ENCODE measurements at regions not wholly inside any gene's neighbourhood (a gene's known extent, or its start where the extent isn't known, plus 50 kb on each side); places are given as distances from the start of the nearest gene placed in this dataset.

GRCh38 chr20:10769700-10770099, 95.9 kb upstream of the JAG1 start:
- Histone ChIP-seq H3K9me3 (ENCODE audit: control insufficient read depth, low read length) (no peaks in the 10 kb centered on the region), H2AFZ (ENCODE audit: low read depth, low read length) (no peak overlapping the region), H3K23ac (ENCODE audit: low read length in 2 of 2) (no peak overlapping the region), H3K36me3 (ENCODE audit: control insufficient read depth in 1 of 2, insufficient read depth in 2 of 2, low read depth in 1 of 2, low read length in 2 of 2) (no peaks in the 10 kb centered on the region), H4K91ac (ENCODE audit: low read length) (no peak overlapping the region), H3K18ac (ENCODE audit: low read depth in 1 of 2, low read length in 2 of 2) (no peak overlapping the region), H2BK12ac (ENCODE audit: low read length in 2 of 2) (no peak overlapping the region), H3K4me2 (ENCODE audit: low read length, poor library complexity, severe bottlenecking) (no peak overlapping the region), H3K14ac (ENCODE audit: low read length in 2 of 2) (no peak overlapping the region), H3K27me3 (ENCODE audit: control insufficient read depth in 1 of 2, insufficient read depth in 1 of 2, low read length in 2 of 2) (no peaks in the 10 kb centered on the region), H3K79me1 (replicated peaks; ENCODE audit: low read length, poor library complexity, severe bottlenecking) (no peaks in the 10 kb centered on the region), H3K9ac (ENCODE audit: low read length) (no peak overlapping the region), H3K4ac (ENCODE audit: low read depth in 1 of 2, low read length in 2 of 2) (no peak overlapping the region), H3K27ac (ENCODE audit: low read length, poor library complexity, severe bottlenecking) (no peak overlapping the region), H2BK120ac (ENCODE audit: low read depth, low read length) (no peak overlapping the region), H2BK5ac (ENCODE audit: low read depth, low read length, poor library complexity, severe bottlenecking) (no peak overlapping the region), H2AK5ac (ENCODE audit: low read length, severe bottlenecking) (no peak overlapping the region), H3K4me3 (ENCODE audit: insufficient read depth in 1 of 2, low read depth in 1 of 2, low read length in 2 of 2) (no peak overlapping the region), H3K4me1 (ENCODE audit: control insufficient read depth, insufficient read depth, low read depth, low read length) (no peaks in the 10 kb centered on the region), H2BK15ac (ENCODE audit: low read depth, poor library complexity, severe bottlenecking) (no peak overlapping the region), H4K8ac (ENCODE audit: low read length) (no peak overlapping the region)
- WGBS = 22% methylated on average over 2 of the region's 2 CpGs
- no peak for DNase-seq

GRCh38 chr20:10770753-10771152, 97.0 kb upstream of the JAG1 start:
- Histone ChIP-seq H3K4me1 (ENCODE audit: control insufficient read depth, insufficient read depth, low read depth, low read length) (no peaks in the 10 kb centered on the region), H3K36me3 (ENCODE audit: control insufficient read depth in 1 of 2, insufficient read depth in 2 of 2, low read depth in 1 of 2, low read length in 2 of 2) (no peaks in the 10 kb centered on the region)

GRCh38 chr20:10771435-10772140, 97.8 kb upstream of the JAG1 start:
- no peak overlapping the region for H2BK5ac ChIP-seq (ENCODE audit: low read depth, low read length, poor library complexity, severe bottlenecking)
- H3K4me2 ChIP-seq (ENCODE audit: low read length, poor library complexity, severe bottlenecking) = no peak overlapping the region
- no peak overlapping the region for H3K14ac ChIP-seq (ENCODE audit: low read length in 2 of 2)
- no peak overlapping the region for H2AFZ ChIP-seq (ENCODE audit: low read depth, low read length)
- no peaks in the 10 kb centered on the region for H3K9me3 ChIP-seq (ENCODE audit: control insufficient read depth, low read length)
- H2AK5ac ChIP-seq (ENCODE audit: low read length, severe bottlenecking) = no peak overlapping the region
- no peak overlapping the region for H3K23ac ChIP-seq (ENCODE audit: low read length in 2 of 2)
- no peaks in the 10 kb centered on the region for H3K79me1 ChIP-seq (replicated peaks; ENCODE audit: low read length, poor library complexity, severe bottlenecking)
- H3K36me3 ChIP-seq (ENCODE audit: control insufficient read depth in 1 of 2, insufficient read depth in 2 of 2, low read depth in 1 of 2, low read length in 2 of 2) = no peaks in the 10 kb centered on the region
- H3K9ac ChIP-seq (ENCODE audit: low read length) = no peak overlapping the region
- no peak overlapping the region for H4K91ac ChIP-seq (ENCODE audit: low read length)
- H3K4me3 ChIP-seq (ENCODE audit: insufficient read depth in 1 of 2, low read depth in 1 of 2, low read length in 2 of 2) = no peak overlapping the region
- H2BK120ac ChIP-seq (ENCODE audit: low read depth, low read length) = no peak overlapping the region
- no peaks in the 10 kb centered on the region for H3K4me1 ChIP-seq (ENCODE audit: control insufficient read depth, insufficient read depth, low read depth, low read length)
- no peak for DNase-seq
- no peak overlapping the region for H2BK12ac ChIP-seq (ENCODE audit: low read length in 2 of 2)
- H4K8ac ChIP-seq (ENCODE audit: low read length) = no peak overlapping the region
- H3K18ac ChIP-seq (ENCODE audit: low read depth in 1 of 2, low read length in 2 of 2) = no peak overlapping the region
- no peak overlapping the region for H2BK15ac ChIP-seq (ENCODE audit: low read depth, poor library complexity, severe bottlenecking)
- H3K4ac ChIP-seq (ENCODE audit: low read depth in 1 of 2, low read length in 2 of 2) = no peak overlapping the region
- H3K27ac ChIP-seq (ENCODE audit: low read length, poor library complexity, severe bottlenecking) = no peak overlapping the region
- H3K27me3 ChIP-seq (ENCODE audit: control insufficient read depth in 1 of 2, insufficient read depth in 1 of 2, low read length in 2 of 2) = no peaks in the 10 kb centered on the region
- 86% methylated on average over 1 of the region's 1 CpG for WGBS

More at GRCh38 chr20:10770753-10771152, 97.0 kb upstream of the JAG1 start:
- Histone ChIP-seq H3K14ac (ENCODE audit: low read length in 2 of 2) (no peak overlapping the region), H3K27ac (ENCODE audit: low read length, poor library complexity, severe bottlenecking) (no peak overlapping the region), H2BK5ac (ENCODE audit: low read depth, low read length, poor library complexity, severe bottlenecking) (no peak overlapping the region), H2BK12ac (ENCODE audit: low read length in 2 of 2) (no peak overlapping the region), H3K27me3 (ENCODE audit: control insufficient read depth in 1 of 2, insufficient read depth in 1 of 2, low read length in 2 of 2) (no peaks in the 10 kb centered on the region), H2AFZ (ENCODE audit: low read depth, low read length) (no peak overlapping the region), H2BK15ac (ENCODE audit: low read depth, poor library complexity, severe bottlenecking) (no peak overlapping the region), H3K9me3 (ENCODE audit: control insufficient read depth, low read length) (no peaks in the 10 kb centered on the region), H2AK5ac (ENCODE audit: low read length, severe bottlenecking) (no peak overlapping the region), H3K4me2 (ENCODE audit: low read length, poor library complexity, severe bottlenecking) (no peak overlapping the region), H4K91ac (ENCODE audit: low read length) (no peak overlapping the region), H2BK120ac (ENCODE audit: low read depth, low read length) (no peak overlapping the region), H4K8ac (ENCODE audit: low read length) (no peak overlapping the region), H3K4ac (ENCODE audit: low read depth in 1 of 2, low read length in 2 of 2) (no peak overlapping the region), H3K23ac (ENCODE audit: low read length in 2 of 2) (no peak overlapping the region), H3K4me3 (ENCODE audit: insufficient read depth in 1 of 2, low read depth in 1 of 2, low read length in 2 of 2) (no peak overlapping the region), H3K9ac (ENCODE audit: low read length) (no peak overlapping the region), H3K79me1 (replicated peaks; ENCODE audit: low read length, poor library complexity, severe bottlenecking) (no peaks in the 10 kb centered on the region), H3K18ac (ENCODE audit: low read depth in 1 of 2, low read length in 2 of 2) (no peak overlapping the region)
- 91% methylated on average over 2 of the region's 3 CpGs for WGBS
- no peak for DNase-seq

GRCh38 chr20:10774357-10774943, 100.7 kb upstream of the JAG1 start:
- H3K4me2 ChIP-seq (ENCODE audit: low read length, poor library complexity, severe bottlenecking) = no peak overlapping the region
- no peaks in the 10 kb centered on the region for H3K36me3 ChIP-seq (ENCODE audit: control insufficient read depth in 1 of 2, insufficient read depth in 2 of 2, low read depth in 1 of 2, low read length in 2 of 2)
- H3K4ac ChIP-seq (ENCODE audit: low read depth in 1 of 2, low read length in 2 of 2) = no peak overlapping the region
- H3K14ac ChIP-seq (ENCODE audit: low read length in 2 of 2) = no peak overlapping the region
- H2BK120ac ChIP-seq (ENCODE audit: low read depth, low read length) = no peak overlapping the region
- DNase-seq = no peak
- no peak overlapping the region for H2AK5ac ChIP-seq (ENCODE audit: low read length, severe bottlenecking)
- no peak overlapping the region for H3K4me3 ChIP-seq (ENCODE audit: insufficient read depth in 1 of 2, low read depth in 1 of 2, low read length in 2 of 2)
- no peaks in the 10 kb centered on the region for H3K9me3 ChIP-seq (ENCODE audit: control insufficient read depth, low read length)
- no peak overlapping the region for H3K23ac ChIP-seq (ENCODE audit: low read length in 2 of 2)
- no peak overlapping the region for H2BK15ac ChIP-seq (ENCODE audit: low read depth, poor library complexity, severe bottlenecking)
- no peak overlapping the region for H2BK12ac ChIP-seq (ENCODE audit: low read length in 2 of 2)
- no peaks in the 10 kb centered on the region for H3K79me1 ChIP-seq (replicated peaks; ENCODE audit: low read length, poor library complexity, severe bottlenecking)
- H3K27ac ChIP-seq (ENCODE audit: low read length, poor library complexity, severe bottlenecking) = no peak overlapping the region
- WGBS = 83% methylated on average over 1 of the region's 1 CpG
- no peak overlapping the region for H3K9ac ChIP-seq (ENCODE audit: low read length)
- H3K18ac ChIP-seq (ENCODE audit: low read depth in 1 of 2, low read length in 2 of 2) = no peak overlapping the region
- H3K27me3 ChIP-seq (ENCODE audit: control insufficient read depth in 1 of 2, insufficient read depth in 1 of 2, low read length in 2 of 2) = no peaks in the 10 kb centered on the region
- H3K4me1 ChIP-seq (ENCODE audit: control insufficient read depth, insufficient read depth, low read depth, low read length) = no peaks in the 10 kb centered on the region
- no peak overlapping the region for H2AFZ ChIP-seq (ENCODE audit: low read depth, low read length)
- no peak overlapping the region for H2BK5ac ChIP-seq (ENCODE audit: low read depth, low read length, poor library complexity, severe bottlenecking)
- no peak overlapping the region for H4K91ac ChIP-seq (ENCODE audit: low read length)
- no peak overlapping the region for H4K8ac ChIP-seq (ENCODE audit: low read length)

All from mesenchymal stem cell (in vitro differentiated cells and primary cell).